ENCODE measurements at regions not wholly inside any gene's neighbourhood (a gene's known extent, or its start where the extent isn't known, plus 50 kb on each side); places are given as distances from the start of the nearest gene placed in this dataset.

DNA sequence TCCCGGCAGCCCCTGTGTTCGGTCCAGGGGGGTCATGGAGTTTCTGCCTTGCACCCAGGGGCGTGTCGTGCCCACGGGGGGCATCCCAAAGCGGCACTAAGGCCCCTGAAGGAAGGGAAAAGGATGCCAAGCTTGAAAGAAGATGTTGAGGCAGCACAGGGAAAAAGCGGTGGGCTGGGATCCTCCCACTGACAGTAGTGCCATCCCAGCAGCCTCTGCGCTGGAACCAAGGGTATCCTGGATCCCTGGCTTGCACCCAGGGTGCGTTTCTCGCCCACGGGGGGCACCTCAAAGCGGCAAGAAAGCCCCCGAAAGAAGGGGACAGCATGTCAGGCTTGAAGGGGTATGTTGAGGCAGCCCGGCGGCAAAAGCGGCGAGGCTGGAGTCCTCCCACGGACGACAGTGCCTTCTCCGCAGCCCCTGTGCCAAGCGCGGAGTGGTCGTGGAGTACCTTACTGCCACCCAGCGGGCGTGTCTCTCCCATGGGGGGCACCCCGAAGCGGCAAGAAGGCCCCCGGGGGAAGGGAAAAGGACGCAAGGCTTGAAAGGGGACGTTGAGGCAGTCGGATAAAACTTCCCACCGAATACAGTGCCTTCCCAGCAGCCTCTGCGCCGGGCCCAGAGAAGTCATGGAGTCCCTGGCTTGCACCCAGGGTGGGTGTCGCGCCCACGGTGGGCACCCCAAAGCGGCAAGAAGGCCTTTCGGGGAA lies 164.4 kb upstream of the ALG10B start:
- no peak for FAIRE-seq

More for the DNA sequence above, 164.4 kb upstream of the ALG10B start:
- H3K27me3 ChIP-seq (ENCODE audit: control insufficient read depth in 2 of 2, insufficient read depth in 2 of 2, low read length in 2 of 2) = no peaks in the 10 kb centered on the region
- H3K4me2 ChIP-seq (ENCODE audit: insufficient read depth, low read length) = no peak overlapping the region
- H3K9ac ChIP-seq (replicated peaks; ENCODE audit: extremely low read depth, insufficient read depth, low read length) = no peak overlapping the region
- dilution Hi-C loops (cut with MboI; ENCODE audit: extremely low pct_ligation_motif_present, low sequenced_read_pairs) (no loop called here), intact Hi-C loops (cut with micrococcal nuclease) (no loop called here)
- DNase-seq (ENCODE audit: low read depth, low spot score) = no peak
- H2AFZ ChIP-seq (ENCODE audit: low read depth, low read length) = no peak overlapping the region
- BruUV-seq (replicated peaks) = no TSS peak
- no peaks in the 10 kb centered on the region for H3K9me3 ChIP-seq (replicated peaks; ENCODE audit: control insufficient read depth, insufficient read depth, low read length)
- no peaks in the 10 kb centered on the region for H4K20me1 ChIP-seq (replicated peaks; ENCODE audit: control insufficient read depth, extremely low read depth, insufficient read depth, low read length)
- H3K4me3 ChIP-seq (replicated peaks in 1 of 3; ENCODE audit: insufficient read depth in 1 of 3, low read depth in 1 of 3, low read length in 3 of 3) = no peak overlapping the region
- ChIA-PET POLR2A (no interaction called here), CTCF (no interaction called here)
- H3K9me1 ChIP-seq (replicated peaks; ENCODE audit: control insufficient read depth, extremely low read depth, insufficient read depth, low read length) = no peaks in the 10 kb centered on the region
- no peak for TF ChIP-seq FOS (IDR thresholded peaks at IDR 0.05; ENCODE audit: borderline replicate concordance, insufficient read depth, low read length)
- TF ChIP-seq JUN (IDR thresholded peaks at IDR 0.05; ENCODE audit: borderline replicate concordance, insufficient read depth, insufficient read length, low read depth) = no peak
- TF ChIP-seq POLR2AphosphoS5 (IDR thresholded peaks at IDR 0.05; ENCODE audit: insufficient read depth, low read depth, low read length) = no peak
- no peak for TF ChIP-seq MYC (IDR thresholded peaks at IDR 0.05; ENCODE audit: low read depth, low read length)
- TF ChIP-seq POLR2A (IDR thresholded peaks at IDR 0.05; ENCODE audit: low read depth, low read length) = no peak
- TF ChIP-seq EZH2 (IDR thresholded peaks at IDR 0.05; ENCODE audit: borderline replicate concordance, low read depth, low read length, severe bottlenecking) = no peak
- TF ChIP-seq, protein P1, sequence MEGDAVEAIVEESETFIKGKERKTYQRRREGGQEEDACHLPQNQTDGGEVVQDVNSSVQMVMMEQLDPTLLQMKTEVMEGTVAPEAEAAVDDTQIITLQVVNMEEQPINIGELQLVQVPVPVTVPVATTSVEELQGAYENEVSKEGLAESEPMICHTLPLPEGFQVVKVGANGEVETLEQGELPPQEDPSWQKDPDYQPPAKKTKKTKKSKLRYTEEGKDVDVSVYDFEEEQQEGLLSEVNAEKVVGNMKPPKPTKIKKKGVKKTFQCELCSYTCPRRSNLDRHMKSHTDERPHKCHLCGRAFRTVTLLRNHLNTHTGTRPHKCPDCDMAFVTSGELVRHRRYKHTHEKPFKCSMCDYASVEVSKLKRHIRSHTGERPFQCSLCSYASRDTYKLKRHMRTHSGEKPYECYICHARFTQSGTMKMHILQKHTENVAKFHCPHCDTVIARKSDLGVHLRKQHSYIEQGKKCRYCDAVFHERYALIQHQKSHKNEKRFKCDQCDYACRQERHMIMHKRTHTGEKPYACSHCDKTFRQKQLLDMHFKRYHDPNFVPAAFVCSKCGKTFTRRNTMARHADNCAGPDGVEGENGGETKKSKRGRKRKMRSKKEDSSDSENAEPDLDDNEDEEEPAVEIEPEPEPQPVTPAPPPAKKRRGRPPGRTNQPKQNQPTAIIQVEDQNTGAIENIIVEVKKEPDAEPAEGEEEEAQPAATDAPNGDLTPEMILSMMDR (IDR thresholded peaks at IDR 0.05; ENCODE audit: extremely low read depth in 1 of 2, insufficient read depth in 1 of 2, low read depth in 1 of 2, low read length in 2 of 2) = no peak
- H3K27ac ChIP-seq (ENCODE audit: insufficient read depth, low read depth, low read length) = no peak overlapping the region
- no peaks in the 10 kb centered on the region for H3K79me2 ChIP-seq (ENCODE audit: control insufficient read depth, insufficient read depth, low read length)
- H3K36me3 ChIP-seq (ENCODE audit: control insufficient read depth in 2 of 2, extremely low read depth in 1 of 2, insufficient read depth in 2 of 2, low read length in 2 of 2) = no peaks in the 10 kb centered on the region
- no peaks in the 10 kb centered on the region for H3K4me1 ChIP-seq (ENCODE audit: control insufficient read depth, extremely low read depth, insufficient read depth, low read length)
